Prostate gland (tissue), 2 donors: ENCODE measurements at regions not wholly inside any gene's neighbourhood (a gene's known extent, or its start where the extent isn't known, plus 50 kb on each side); places are given as distances from the start of the nearest gene placed in this dataset.

Experiments
- CTCF ChIP-seq, 4 experiments: fragments of 200-600 bp in 2 of 4; fragments of 450-650 bp in 2 of 4; sonication (generic) in 2 of 4; IDR thresholded peaks; 1 replicate in 3 of 4; 2 replicates in 1 of 4; pipeline ENCODE4 v1.5.1; 2016 to 2019; ENCODE audit warnings: antibody characterized with exemption in 4 of 4, mild to moderate bottlenecking in 2 of 4, moderate library complexity in 2 of 4
- POLR2AphosphoS5 ChIP-seq: sonication (generic); formaldehyde crosslinking; IDR thresholded peaks from one replicate; pipeline ENCODE4 v1.6.1; 2017; ENCODE audit warnings: antibody characterized with exemption

- no peak for TF ChIP-seq POLR2AphosphoS5
- no peak for TF ChIP-seq CTCF (IDR thresholded peaks at IDR 0.05)
These were observed 375.7 kb upstream of the LRRC3B start for GRCh38 chr3:26246901-26247300.
